Gastroesophageal sphincter (tissue), 4 donors: ENCODE measurements at regions not wholly inside any gene's neighbourhood (a gene's known extent, or its start where the extent isn't known, plus 50 kb on each side); places are given as distances from the start of the nearest gene placed in this dataset.

Experiments
- ATAC-seq: fragments of 150-250 bp; one replicate; pipeline ENCODE4 v1.9.1; 2016; ENCODE audit warnings: mild to moderate bottlenecking, moderate library complexity
- H3K27ac ChIP-seq, 4 donors: fragments of 200-600 bp; sonication (generic) in 3 of 4; 1 replicate in 3 of 4; 2 replicates in 1 of 4; pipeline ENCODE4 v1.5.1; 2016 to 2019
- H3K27me3 ChIP-seq: fragments of 200-600 bp; sonication (generic); one replicate; pipeline ENCODE4 v1.5.1; 2019
- H3K36me3 ChIP-seq, 2 donors: fragments of 200-600 bp; sonication (generic); one replicate each; pipeline ENCODE4 v1.5.1; 2019; ENCODE audit warnings: control low read depth in 1 of 2
- H3K4me1 ChIP-seq, 3 donors: fragments of 200-600 bp; sonication (generic); 1 replicate in 2 of 3; 2 replicates in 1 of 3; pipeline ENCODE4 v1.5.1; 2016 to 2019; ENCODE audit warnings: control low read depth in 2 of 3
- H3K4me3 ChIP-seq, 2 donors: fragments of 200-600 bp; sonication (generic); one replicate each; pipeline ENCODE4 v1.5.1; 2019; ENCODE audit warnings: mild to moderate bottlenecking in 1 of 2, moderate library complexity in 1 of 2
- H3K9me3 ChIP-seq, 3 donors: fragments of 200-600 bp; sonication (generic); one replicate each; pipeline ENCODE4 v1.5.1; 2017 to 2019; ENCODE audit warnings: control low read depth in 2 of 3
- CTCF ChIP-seq, 4 experiments: fragments of 200-600 bp in 2 of 4; fragments of 450-650 bp in 2 of 4; sonication (generic) in 1 of 4; IDR thresholded peaks; one replicate each; pipeline ENCODE4 v1.5.1; 2017 to 2019; ENCODE audit warnings: antibody characterized with exemption in 4 of 4, mild to moderate bottlenecking in 2 of 4, moderate library complexity in 2 of 4
- EP300 ChIP-seq: sonication (generic); formaldehyde crosslinking; IDR thresholded peaks from one replicate; pipeline ENCODE4 v1.6.1; 2017; ENCODE audit warnings: antibody characterized with exemption, mild to moderate bottlenecking
- POLR2A ChIP-seq, 2 donors: fragments of 450-650 bp; IDR thresholded peaks; one replicate each; pipeline ENCODE4 v1.6.1; 2017; ENCODE audit warnings: antibody characterized with exemption in 2 of 2, mild to moderate bottlenecking in 2 of 2, moderate library complexity in 1 of 2
- POLR2AphosphoS5 ChIP-seq: sonication (generic); formaldehyde crosslinking; IDR thresholded peaks from one replicate; pipeline ENCODE4 v1.6.1; 2017; ENCODE audit warnings: antibody characterized with exemption
- WGBS, 2 donors: methylation state at CpG; one replicate each; pipeline ENCODE4 v1.1.5; 2018; ENCODE audit warnings: low coverage in 1 of 2; 5-methylcytosine and 5-hydroxymethylcytosine counted together

GRCh38 chr16:56041556-56042140 lies 149.6 kb upstream of the GNAO1 start:
- Histone ChIP-seq H3K27me3 (peaks cover 5% of the 10 kb centered on the region), H3K27ac (no peak overlapping the region), H3K4me3 (no peak overlapping the region), H3K36me3 (no peaks in the 10 kb centered on the region), H3K9me3 (peaks cover 0 to 4% (median 0%) of the 10 kb centered on the region in 3 donors), H3K4me1 (no peaks in the 10 kb centered on the region)
- WGBS, 2 donors = 59 to 83% methylated on average over 1 to 3 of the region's 4 CpGs
- TF ChIP-seq CTCF (IDR thresholded peaks at IDR 0.05) = peak in 2 of 4 experiments; percentile 11 to 41
- TF ChIP-seq EP300 = no peak
- ATAC-seq = no peak

GRCh38 chr16:56038564-56039098 lies 152.7 kb upstream of the GNAO1 start:
- H3K27me3 ChIP-seq = no peaks in the 10 kb centered on the region
- H3K9me3 ChIP-seq = peaks cover 0 to 9% (median 0%) of the 10 kb centered on the region in 3 donors
- no peak overlapping the region for H3K27ac ChIP-seq
- 64 to 83% methylated on average over 3 of the region's 3 CpGs for WGBS, 2 donors
- no peak for ATAC-seq
- H3K36me3 ChIP-seq = no peaks in the 10 kb centered on the region
- no peak overlapping the region for H3K4me3 ChIP-seq
- TF ChIP-seq POLR2A (IDR thresholded peaks at IDR 0.05) (no peak), CTCF (IDR thresholded peaks at IDR 0.05) (no peak), EP300 (no peak), POLR2AphosphoS5 (no peak)
- no peaks in the 10 kb centered on the region for H3K4me1 ChIP-seq

GRCh38 chr16:56032072-56032471 lies 156.9 kb upstream of the CES5A start:
- TF ChIP-seq CTCF (IDR thresholded peaks at IDR 0.05) = no peak
- no peak for TF ChIP-seq POLR2AphosphoS5
- no peak for TF ChIP-seq EP300
- TF ChIP-seq POLR2A (IDR thresholded peaks at IDR 0.05) = no peak
- Histone ChIP-seq H3K27ac (no peak overlapping the region), H3K4me3 (no peak overlapping the region), H3K27me3 (no peaks in the 10 kb centered on the region), H3K36me3 (no peaks in the 10 kb centered on the region), H3K4me1 (no peaks in the 10 kb centered on the region), H3K9me3 (peaks cover 0 to 9% (median 0%) of the 10 kb centered on the region in 3 donors)
- whole genome bisulfite sequencing, 2 donors = 59 to 93% methylated on average over 1 of the region's 1 CpG
- no peak for ATAC-seq

GRCh38 chr16:56029026-56029425 lies 153.9 kb upstream of the CES5A start:
- TF ChIP-seq CTCF (IDR thresholded peaks at IDR 0.05) (no peak), POLR2A (IDR thresholded peaks at IDR 0.05) (no peak), EP300 (no peak), POLR2AphosphoS5 (no peak)
- Histone ChIP-seq H3K27ac (no peak overlapping the region), H3K36me3 (no peaks in the 10 kb centered on the region), H3K4me3 (no peak overlapping the region), H3K27me3 (peaks cover 4% of the 10 kb centered on the region), H3K9me3 (no peaks in the 10 kb centered on the region), H3K4me1 (no peaks in the 10 kb centered on the region)
- no peak for ATAC-seq

GRCh38 chr16:56022818-56023217 lies 147.6 kb upstream of the CES5A start:
- 47 to 58% methylated on average over 2 of the region's 2 CpGs for WGBS, 2 donors

More at GRCh38 chr16:56022818-56023217, 147.6 kb upstream of the CES5A start:
- H3K9me3 ChIP-seq = peaks cover 0 to 9% (median 0%) of the 10 kb centered on the region in 3 donors
- H3K27me3 ChIP-seq = peaks cover 4% of the 10 kb centered on the region
- H3K4me3 ChIP-seq = no peak overlapping the region
- H3K4me1 ChIP-seq = no peaks in the 10 kb centered on the region
- H3K27ac ChIP-seq = no peak overlapping the region
- TF ChIP-seq CTCF (IDR thresholded peaks at IDR 0.05) = no peak
- ATAC-seq = no peak
- no peaks in the 10 kb centered on the region for H3K36me3 ChIP-seq
